AG04449 (cell line): ENCODE measurements at regions not wholly inside any gene's neighbourhood (a gene's known extent, or its start where the extent isn't known, plus 50 kb on each side); places are given as distances from the start of the nearest gene placed in this dataset.

ENCODE experiments used
- CTCF ChIA-PET: fragments of 350-600 bp; formaldehyde crosslinking; extraction: SDS; loops from one replicate; lab custom pipeline; 2021; ENCODE audit warnings: antibody characterized with exemption; lab: Yijun Ruan, JAX
- POLR2A ChIA-PET: fragments of 400-600, 350-600 bp; formaldehyde crosslinking; extraction: SDS; loops from one replicate; lab custom pipeline; 2020; ENCODE audit warnings: antibody characterized with exemption, inconsistent platforms; lab: Yijun Ruan, JAX
- DNase-seq: peaks from one replicate; pipeline ENCODE4 v3.0.0-alpha.2; 2010; ENCODE audit warnings: low read depth, low spot score
- H3K4me3 ChIP-seq: 2 replicates; pipeline ENCODE4 v1.5.1; 2011; ENCODE audit warnings: low read depth, mild to moderate bottlenecking, control low read depth, low read length
- TF ChIP-seq, protein P1 (sequence below): IDR thresholded peaks from one replicate; pipeline ENCODE4 v1.5.1; 2011; ENCODE audit warnings: mild to moderate bottlenecking, moderate library complexity, low read length, control low read depth, inconsistent platforms; ENCODE audit not compliant: insufficient read depth; ENCODE audit errors: missing control alignments

DNA sequence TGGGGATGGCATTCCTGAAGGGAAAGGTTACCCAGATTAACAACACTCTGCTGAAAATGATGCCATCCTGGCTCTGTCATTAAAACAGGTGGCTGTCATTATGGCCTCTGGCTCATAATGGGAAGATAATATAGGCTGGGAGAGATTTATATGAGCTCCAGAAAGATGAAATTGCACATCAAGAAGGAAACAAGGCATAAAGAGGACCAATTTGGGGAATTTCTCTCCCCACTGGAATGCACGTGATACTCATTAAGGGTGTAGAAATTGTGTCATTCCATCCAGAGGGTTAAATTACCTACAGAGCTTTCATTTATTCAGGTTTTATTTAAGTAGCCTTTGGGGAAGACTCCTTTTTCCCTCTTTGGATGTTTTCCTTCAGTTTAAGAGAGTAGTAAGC, 71.6 kb upstream of the CELF2 start:
- no peak for DNase-seq
- TF ChIP-seq, protein P1, sequence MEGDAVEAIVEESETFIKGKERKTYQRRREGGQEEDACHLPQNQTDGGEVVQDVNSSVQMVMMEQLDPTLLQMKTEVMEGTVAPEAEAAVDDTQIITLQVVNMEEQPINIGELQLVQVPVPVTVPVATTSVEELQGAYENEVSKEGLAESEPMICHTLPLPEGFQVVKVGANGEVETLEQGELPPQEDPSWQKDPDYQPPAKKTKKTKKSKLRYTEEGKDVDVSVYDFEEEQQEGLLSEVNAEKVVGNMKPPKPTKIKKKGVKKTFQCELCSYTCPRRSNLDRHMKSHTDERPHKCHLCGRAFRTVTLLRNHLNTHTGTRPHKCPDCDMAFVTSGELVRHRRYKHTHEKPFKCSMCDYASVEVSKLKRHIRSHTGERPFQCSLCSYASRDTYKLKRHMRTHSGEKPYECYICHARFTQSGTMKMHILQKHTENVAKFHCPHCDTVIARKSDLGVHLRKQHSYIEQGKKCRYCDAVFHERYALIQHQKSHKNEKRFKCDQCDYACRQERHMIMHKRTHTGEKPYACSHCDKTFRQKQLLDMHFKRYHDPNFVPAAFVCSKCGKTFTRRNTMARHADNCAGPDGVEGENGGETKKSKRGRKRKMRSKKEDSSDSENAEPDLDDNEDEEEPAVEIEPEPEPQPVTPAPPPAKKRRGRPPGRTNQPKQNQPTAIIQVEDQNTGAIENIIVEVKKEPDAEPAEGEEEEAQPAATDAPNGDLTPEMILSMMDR, result no peak
- POLR2A ChIA-PET, result no interaction called here
- H3K4me3 ChIP-seq, result no peak overlapping the region
- CTCF ChIA-PET, result no interaction called here

DNA sequence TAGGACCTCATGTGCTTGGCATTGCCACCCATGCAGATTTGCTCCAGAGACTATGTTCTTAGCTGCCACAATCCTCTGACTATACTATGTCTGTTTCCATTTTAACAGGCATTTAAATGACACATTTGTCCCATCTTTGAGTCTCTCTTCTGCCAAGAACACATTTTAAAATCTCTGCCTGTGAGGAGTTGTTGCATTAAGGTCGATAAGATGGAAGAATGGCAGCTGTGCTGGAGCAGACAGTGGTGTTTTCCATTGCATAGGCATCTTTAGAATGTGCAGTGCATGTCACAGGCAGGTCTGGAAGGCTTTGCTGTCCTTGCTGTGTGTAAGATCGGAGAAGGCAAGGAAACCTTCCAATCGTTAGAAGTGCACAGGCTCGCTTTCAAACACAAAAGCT, 70.9 kb upstream of the CELF2 start:
- TF ChIP-seq, protein P1, result no peak
- H3K4me3 ChIP-seq, result no peak overlapping the region
- CTCF ChIA-PET, result no interaction called here
- POLR2A ChIA-PET, result no interaction called here
- no peak for DNase-seq

DNA sequence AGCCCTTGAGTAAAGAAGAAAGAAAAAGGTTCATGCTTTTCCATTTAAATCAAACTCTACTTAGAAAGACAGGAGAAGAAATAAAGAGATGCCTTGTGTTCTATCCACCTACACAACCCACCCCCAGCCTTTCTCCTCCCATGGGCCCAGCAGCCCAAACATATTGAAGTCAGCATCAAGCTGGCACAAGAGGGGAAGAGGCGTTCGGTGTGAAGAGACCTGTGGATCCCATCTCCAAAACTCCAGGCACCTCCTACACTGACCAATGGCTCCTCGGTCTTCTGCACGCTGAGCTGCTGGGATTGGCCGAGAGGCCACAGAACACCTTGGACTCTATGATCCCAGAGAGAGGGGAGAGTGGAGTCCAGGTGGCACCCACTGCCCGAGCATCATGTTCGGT, 66.0 kb upstream of the CELF2 start:
- ChIA-PET POLR2A (no interaction called here), CTCF (no interaction called here)
- TF ChIP-seq, protein P1, result no peak
- no peak for DNase-seq
- no peak overlapping the region for H3K4me3 ChIP-seq

DNA sequence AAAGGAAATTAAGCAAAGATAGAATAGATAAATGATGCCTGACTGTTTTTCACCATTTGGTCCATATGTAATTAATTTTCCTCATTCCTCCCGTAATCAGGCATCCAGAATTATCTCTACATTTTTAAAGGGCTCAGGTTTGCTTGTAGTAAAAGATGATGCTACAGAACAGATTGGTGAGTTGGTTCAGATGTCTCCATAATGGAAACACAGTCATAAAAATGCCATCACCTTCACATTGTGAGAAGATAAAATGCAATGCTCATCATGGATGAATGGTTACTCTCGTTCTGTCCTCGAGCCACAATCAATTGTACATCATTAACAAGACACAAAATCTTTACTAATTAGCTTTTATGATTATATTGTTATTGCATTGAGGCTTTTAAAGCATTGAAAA, 64.9 kb upstream of the CELF2 start:
- ChIA-PET POLR2A (no interaction called here), CTCF (no interaction called here)
- no peak for DNase-seq
- TF ChIP-seq, protein P1, result no peak
- H3K4me3 ChIP-seq, result no peak overlapping the region

DNA sequence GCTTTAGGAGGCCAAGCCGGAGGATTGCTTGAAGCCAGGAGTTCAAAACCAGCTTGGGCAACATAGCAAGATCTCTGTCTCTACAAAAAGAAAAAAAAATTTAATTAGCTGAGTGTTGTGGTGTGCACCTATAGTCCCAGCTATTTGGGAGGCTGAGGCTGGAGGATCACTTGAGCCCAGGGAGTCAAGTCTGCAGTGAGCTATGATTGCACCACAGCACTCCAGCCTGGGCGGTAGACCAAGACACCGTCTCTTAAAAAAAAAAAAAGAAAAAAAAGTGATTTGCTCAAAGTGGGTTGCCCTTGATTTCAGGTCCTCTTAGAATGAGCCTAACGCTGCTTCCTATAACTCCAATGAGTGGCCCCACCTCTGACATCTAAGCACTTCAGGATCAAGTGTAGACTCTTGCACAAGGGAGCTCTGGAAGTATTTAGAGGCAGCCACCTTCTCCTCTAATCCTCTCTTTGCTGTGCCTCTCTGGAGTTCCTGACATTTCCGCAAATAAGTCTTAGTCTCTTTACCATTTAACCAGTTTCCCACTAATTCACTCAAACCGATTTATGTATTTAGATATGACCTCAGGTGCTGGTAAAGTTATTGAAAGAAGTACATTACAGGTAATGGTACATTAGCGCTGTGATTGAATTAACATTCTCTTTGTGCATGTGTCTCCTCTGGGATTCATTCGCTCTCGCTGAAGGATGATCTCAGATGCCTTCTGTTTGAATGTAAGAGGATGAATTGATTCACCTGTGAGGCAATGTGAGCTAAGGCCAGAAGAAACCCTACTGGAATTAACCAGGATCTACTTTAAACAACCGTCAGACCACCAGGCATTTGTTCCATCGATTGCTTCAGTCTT, 60.8 kb upstream of the CELF2 start:
- ChIA-PET POLR2A (no interaction called here), CTCF (no interaction called here)
- DNase-seq, result no peak
- H3K4me3 ChIP-seq, result no peak overlapping the region
- TF ChIP-seq, protein P1, result no peak

DNA sequence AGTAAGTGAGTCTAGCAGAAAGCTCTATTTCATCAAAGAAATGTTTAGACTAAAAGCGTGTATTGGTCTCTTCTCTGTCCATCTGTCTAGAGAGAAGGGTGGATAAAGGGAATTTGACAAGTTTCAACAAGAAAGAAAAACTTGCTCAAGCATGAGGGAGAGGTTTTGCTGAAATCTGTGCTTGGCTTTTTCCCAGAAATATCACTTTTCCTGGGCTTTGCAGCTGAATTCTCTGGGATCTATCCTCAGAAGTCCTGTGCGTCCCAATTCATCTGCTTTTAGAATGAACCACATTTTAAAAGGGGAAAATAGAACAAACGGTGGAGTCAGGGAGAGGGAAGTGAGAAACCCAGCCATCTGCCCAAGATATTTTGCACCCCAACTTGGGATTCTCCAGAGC, 59.6 kb upstream of the CELF2 start:
- CTCF ChIA-PET, result no interaction called here
- no peak overlapping the region for H3K4me3 ChIP-seq
- POLR2A ChIA-PET, result no interaction called here
- no peak for DNase-seq
- TF ChIP-seq, protein P1, result no peak
